HT-29 (cell line): ENCODE measurements at regions not wholly inside any gene's neighbourhood (a gene's known extent, or its start where the extent isn't known, plus 50 kb on each side); places are given as distances from the start of the nearest gene placed in this dataset.
"Not testable (repeated sequence)": the region's sequence is repeated elsewhere in the genome, so short reads cannot be mapped to it uniquely, and the experiment has no call there.

ENCODE experiments used
- DNase-seq: peaks from one replicate; pipeline ENCODE4 v3.0.0-alpha.2; 2015; ENCODE audit warnings: low spot score

GRCh38 chr2:91422102-91422501, 2730.6 kb downstream of the RPIA start:
- DNase-seq: not testable (repeated sequence)

GRCh38 chr2:91427148-91427547, 2735.7 kb downstream of the RPIA start:
- not testable (repeated sequence) for DNase-seq

GRCh38 chr2:91441932-91442245, 2750.4 kb downstream of the RPIA start:
- DNase-seq: not testable (repeated sequence)

- no peak for DNase-seq
Measured at GRCh38 chr2:91442246-91442905, 2750.9 kb downstream of the RPIA start.

- DNase-seq: not testable (repeated sequence)
Measured at GRCh38 chr2:91442906-91443729, 2751.6 kb downstream of the RPIA start.

GRCh38 chr2:91443730-91444115, 2752.2 kb downstream of the RPIA start:
- DNase-seq: not testable (repeated sequence)

- DNase-seq: not testable (repeated sequence)
Measured at GRCh38 chr2:91445705-91446104, 2754.2 kb downstream of the RPIA start.

GRCh38 chr2:91446489-91446888, 2755.0 kb downstream of the RPIA start:
- DNase-seq: not testable (repeated sequence)

- not testable (repeated sequence) for DNase-seq
Measured at GRCh38 chr2:91446915-91447314, 2755.4 kb downstream of the RPIA start.

GRCh38 chr2:91447508-91447907, 2756.0 kb downstream of the RPIA start:
- DNase-seq: not testable (repeated sequence)

- DNase-seq: not testable (repeated sequence)
Measured at GRCh38 chr2:91462292-91462691, 2770.8 kb downstream of the RPIA start.

- DNase-seq: not testable (repeated sequence)
Measured at GRCh38 chr2:91463007-91463406, 2771.5 kb downstream of the RPIA start.

- DNase-seq: not testable (repeated sequence)
Measured at GRCh38 chr2:91466780-91467363, 2775.4 kb downstream of the RPIA start.

- not testable (repeated sequence) for DNase-seq
Measured at GRCh38 chr2:91476244-91476935, 2784.9 kb downstream of the RPIA start.

GRCh38 chr2:91476936-91477246, 2785.4 kb downstream of the RPIA start:
- DNase-seq: not testable (repeated sequence)

- DNase-seq: not testable (repeated sequence)
Measured at GRCh38 chr2:91477291-91477690, 2785.8 kb downstream of the RPIA start.

GRCh38 chr2:91477731-91478672, 2786.5 kb downstream of the RPIA start:
- no peak for DNase-seq

- not testable (repeated sequence) for DNase-seq
Measured at GRCh38 chr2:91478851-91479718, 2787.6 kb downstream of the RPIA start.

- DNase-seq: not testable (repeated sequence)
Measured at GRCh38 chr2:91485226-91485625, 2793.8 kb downstream of the RPIA start.
